H1 (cell line): ENCODE measurements at regions not wholly inside any gene's neighbourhood (a gene's known extent, or its start where the extent isn't known, plus 50 kb on each side); places are given as distances from the start of the nearest gene placed in this dataset.

Source experiments
- CTCF ChIA-PET: fragments of 300-600 bp; sonication (Branson Sonifier 250); formaldehyde crosslinking; loops from one replicate; lab custom pipeline; 2021; ENCODE audit not compliant: partially characterized antibody; lab: Charles Lee
- POLR2A ChIA-PET: fragments of 300-600 bp; sonication (Branson Sonifier 250); formaldehyde crosslinking; loops from one replicate; lab custom pipeline; 2021; ENCODE audit warnings: inconsistent platforms; ENCODE audit not compliant: partially characterized antibody; lab: Charles Lee
- DNase-seq, 2 experiments: peaks; one replicate each; pipeline versions ENCODE4 v3.0.0 to v3.0.0-alpha.2; 2010 to 2022; ENCODE audit warnings: low spot score in 2 of 2, low read depth in 1 of 2, mixed read lengths in 1 of 2
- FAIRE-seq: peaks from 2 replicates; lab custom pipeline; 2011; peaks lifted over from hg19 to GRCh38; lab: Jason Lieb, UNC
- H2AFZ ChIP-seq: 2 replicates; pipeline ENCODE4 v1.8.1; 2012; ENCODE audit warnings: low read length, inconsistent platforms
- H2AK5ac ChIP-seq: 2 replicates; pipeline ENCODE4 v1.6.1; 2013; ENCODE audit warnings: low read depth, low read length
- H2BK120ac ChIP-seq: replicated peaks from 2 replicates; pipeline ENCODE3; 2013; ENCODE audit warnings: low read depth, low read length, inconsistent platforms
- H2BK12ac ChIP-seq: 2 replicates; pipeline ENCODE4 v1.6.1; 2013; ENCODE audit warnings: low read depth, low read length
- H2BK15ac ChIP-seq: 2 replicates; pipeline ENCODE4 v1.6.1; 2013; ENCODE audit warnings: low read length
- H2BK20ac ChIP-seq: 2 replicates; pipeline ENCODE4 v1.6.1; 2013; ENCODE audit warnings: low read length
- H2BK5ac ChIP-seq: 2 replicates; pipeline ENCODE4 v1.6.1; 2013; ENCODE audit warnings: low read depth, low read length
- H3K14ac ChIP-seq: 2 replicates; pipeline ENCODE4 v1.6.1; 2013; ENCODE audit warnings: inconsistent platforms; ENCODE audit not compliant: insufficient read length
- H3K18ac ChIP-seq: 2 replicates; pipeline ENCODE4 v1.6.1; 2013; ENCODE audit warnings: low read length; ENCODE audit errors: extremely low read depth
- H3K23ac ChIP-seq: 2 replicates; pipeline ENCODE4 v1.6.1; 2013; ENCODE audit warnings: inconsistent platforms; ENCODE audit not compliant: insufficient read length
- H3K23me2 ChIP-seq: 2 replicates; pipeline ENCODE4 v1.6.1; 2013; ENCODE audit warnings: low read depth, low read length
- H3K27ac ChIP-seq: 2 replicates; pipeline ENCODE4 v1.6.1; 2011; ENCODE audit warnings: low read depth, low read length, inconsistent platforms
- H3K27me3 ChIP-seq, 4 experiments: replicated peaks in 1 of 4; 1 replicate in 1 of 4; 2 replicates in 3 of 4; pipeline versions ENCODE4 v1.6.1 to v1.8.1; 2011 to 2013; ENCODE audit warnings: low read length in 3 of 4, mild to moderate bottlenecking in 3 of 4, inconsistent platforms in 2 of 4, mixed read lengths in 2 of 4, moderate library complexity in 1 of 4; ENCODE audit not compliant: control insufficient read depth in 3 of 4, insufficient read depth in 3 of 4; ENCODE audit errors: extremely low read depth in 1 of 4
- H3K36me3 ChIP-seq, 4 experiments: 2 replicates each; pipeline versions ENCODE4 v1.6.1 to v1.8.1; 2011 to 2013; ENCODE audit warnings: mild to moderate bottlenecking in 4 of 4, low read length in 3 of 4, moderate library complexity in 2 of 4, control low read depth in 1 of 4, inconsistent platforms in 1 of 4; ENCODE audit not compliant: insufficient read depth in 4 of 4, control insufficient read depth in 2 of 4
- H3K4ac ChIP-seq: replicated peaks from 2 replicates; pipeline ENCODE3; 2013; ENCODE audit warnings: low read length, low read depth, mixed read lengths, inconsistent platforms; ENCODE audit not compliant: insufficient read length
- H3K4me1 ChIP-seq, 4 experiments: replicated peaks in 1 of 4; 1 replicate in 1 of 4; 2 replicates in 3 of 4; pipeline versions ENCODE4 v1.6.1 to v1.8.1; 2011 to 2013; ENCODE audit warnings: low read length in 3 of 4, inconsistent platforms in 2 of 4, mixed read lengths in 1 of 4; ENCODE audit not compliant: insufficient read depth in 4 of 4, control insufficient read depth in 3 of 4
- H3K4me2 ChIP-seq, 2 experiments: 2 replicates each; pipeline versions ENCODE4 v1.6.1 to v1.8.1; 2011 to 2013; ENCODE audit warnings: low read depth in 2 of 2, low read length in 2 of 2, control low read depth in 1 of 2, inconsistent platforms in 1 of 2, mild to moderate bottlenecking in 1 of 2; ENCODE audit not compliant: insufficient read depth in 1 of 2
- H3K4me3 ChIP-seq, 4 experiments: fragments of 200-600, 300-600 bp in 1 of 4; sonication (generic), shearing (Covaris generic), sonication (Bioruptor Twin) in 1 of 4; 2 replicates each; pipeline versions ENCODE4 v1.5.1 to v1.8.1; 2011 to 2016; ENCODE audit warnings: low read length in 4 of 4, low read depth in 3 of 4, control low read depth in 2 of 4, inconsistent platforms in 2 of 4, mild to moderate bottlenecking in 2 of 4, mixed read lengths in 1 of 4, moderate library complexity in 1 of 4; ENCODE audit not compliant: insufficient read depth in 2 of 4; ENCODE audit errors: extremely low read depth in 1 of 4
- H3K56ac ChIP-seq: replicated peaks from 2 replicates; pipeline ENCODE3; 2013; ENCODE audit warnings: low read depth, mild to moderate bottlenecking, mixed read lengths, low read length, inconsistent platforms; ENCODE audit not compliant: insufficient read length
- H3K79me1 ChIP-seq: 2 replicates; pipeline ENCODE4 v1.6.1; 2013; ENCODE audit warnings: low read depth, low read length, control low read depth
- H3K79me2 ChIP-seq, 2 experiments: 2 replicates each; pipeline versions ENCODE4 v1.6.1 to v1.8.1; 2012 to 2013; ENCODE audit warnings: low read length in 2 of 2, mild to moderate bottlenecking in 2 of 2, inconsistent platforms in 1 of 2; ENCODE audit not compliant: insufficient read depth in 2 of 2, control insufficient read depth in 1 of 2
- H3K9ac ChIP-seq, 4 experiments: replicated peaks in 1 of 4; 1 replicate in 1 of 4; 2 replicates in 3 of 4; pipeline versions ENCODE4 v1.6.1 to v1.8.1; 2011 to 2013; ENCODE audit warnings: low read depth in 3 of 4, low read length in 3 of 4, control low read depth in 2 of 4, mild to moderate bottlenecking in 2 of 4, moderate library complexity in 2 of 4, inconsistent platforms in 1 of 4; ENCODE audit errors: extremely low read depth in 1 of 4
- H3K9me3 ChIP-seq, 2 experiments: 2 replicates each; pipeline versions ENCODE4 v1.6.1 to v1.8.1; 2012 to 2013; ENCODE audit warnings: mild to moderate bottlenecking in 2 of 2, moderate library complexity in 2 of 2, control low read depth in 1 of 2, inconsistent platforms in 1 of 2, low read depth in 1 of 2, low read length in 1 of 2, mixed read lengths in 1 of 2; ENCODE audit not compliant: insufficient read depth in 2 of 2
- H4K20me1 ChIP-seq, 2 experiments: replicated peaks in 1 of 2; 2 replicates each; pipeline versions ENCODE3 to v1.8.1; 2011 to 2013; ENCODE audit warnings: inconsistent platforms in 2 of 2, low read length in 2 of 2, mild to moderate bottlenecking in 1 of 2; ENCODE audit not compliant: insufficient read depth in 2 of 2, control insufficient read depth in 1 of 2
- H4K5ac ChIP-seq: 2 replicates; pipeline ENCODE4 v1.6.1; 2013; ENCODE audit warnings: low read length, low read depth, mixed read lengths, inconsistent platforms; ENCODE audit not compliant: insufficient read length
- H4K8ac ChIP-seq: 2 replicates; pipeline ENCODE4 v1.8.0; 2013; ENCODE audit warnings: mild to moderate bottlenecking, moderate library complexity, low read length, inconsistent platforms; ENCODE audit not compliant: insufficient read depth; ENCODE audit errors: extremely low read depth
- H4K91ac ChIP-seq: replicated peaks from 2 replicates; pipeline ENCODE3; 2013; ENCODE audit warnings: low read length, mixed read lengths, inconsistent platforms; ENCODE audit not compliant: insufficient read length
- ATF2 ChIP-seq: IDR thresholded peaks from 2 replicates; pipeline ENCODE4 v1.6.1; 2012; ENCODE audit warnings: low read length, inconsistent platforms
- E2F6 ChIP-seq: IDR thresholded peaks from 2 replicates; pipeline ENCODE4 v1.6.1; 2012; ENCODE audit warnings: inconsistent platforms
- NANOG ChIP-seq: IDR thresholded peaks from 2 replicates; pipeline ENCODE4 v1.6.1; 2011; ENCODE audit warnings: low read length, low read depth, mild to moderate bottlenecking, inconsistent platforms; ENCODE audit not compliant: insufficient read depth, poor library complexity, severe bottlenecking
- SP2 ChIP-seq: IDR thresholded peaks from 2 replicates; pipeline ENCODE4 v1.6.1; 2012; ENCODE audit warnings: mild to moderate bottlenecking, low read length, inconsistent platforms
- TAF7 ChIP-seq: optimal IDR thresholded peaks from 2 replicates; pipeline ENCODE3; 2011; ENCODE audit warnings: low read depth, mild to moderate bottlenecking, inconsistent platforms, low read length, moderate library complexity, borderline replicate concordance
- WGBS, 2 experiments: shearing (Covaris generic) in 1 of 2; methylation state at CpG; one replicate each; pipeline versions ENCODE4 v1.1.6 to v1.1.7; 2013 to 2015; ENCODE audit warnings: low lambda C conversion rate in 2 of 2, mixed read lengths in 2 of 2, inconsistent platforms in 1 of 2, low coverage in 1 of 2, missing lambda C conversion rate in 1 of 2; ENCODE audit not compliant: insufficient replicate concordance in 2 of 2, insufficient coverage in 1 of 2, insufficient read length in 1 of 2; ENCODE audit errors: extremely low coverage in 1 of 2, missing lambda C conversion rate in 1 of 2; 5-methylcytosine and 5-hydroxymethylcytosine counted together

GRCh38 chr5:125323613-125324012, 577.2 kb upstream of the ZNF608 start:
- H3K79me1 ChIP-seq: no peaks in the 10 kb centered on the region
- no peaks in the 10 kb centered on the region for H3K23me2 ChIP-seq
- no peak overlapping the region for H3K23ac ChIP-seq
- H3K9ac ChIP-seq: no peak overlapping the region
- H3K4me2 ChIP-seq: no peak overlapping the region
- no peak overlapping the region for H2BK20ac ChIP-seq
- no peak overlapping the region for H2BK5ac ChIP-seq
- no peak overlapping the region for H4K8ac ChIP-seq
- peaks cover 0 to 2% (median under 1%) of the 10 kb centered on the region in 4 experiments; a peak in 4 of 7 replicates for H3K4me1 ChIP-seq
- no peak overlapping the region for H4K91ac ChIP-seq
- H2BK120ac ChIP-seq: no peak overlapping the region
- no peaks in the 10 kb centered on the region for H3K27me3 ChIP-seq
- POLR2A ChIA-PET: no interaction called here
- H3K18ac ChIP-seq: no peak overlapping the region
- H4K20me1 ChIP-seq: no peaks in the 10 kb centered on the region
- CTCF ChIA-PET: no interaction called here
- H2AFZ ChIP-seq: no peak overlapping the region
- DNase-seq (no peak), FAIRE-seq (no peak)
- H3K36me3 ChIP-seq: no peaks in the 10 kb centered on the region
- no peak overlapping the region for H2BK12ac ChIP-seq
- H3K79me2 ChIP-seq: no peaks in the 10 kb centered on the region
- H2BK15ac ChIP-seq: no peak overlapping the region
- 83% methylated on average over 2 of the region's 2 CpGs; no CpG with 5 or more reads in 1 of the 2 experiments for WGBS, 2 experiments
- no peak overlapping the region for H3K14ac ChIP-seq
- H3K4ac ChIP-seq: no peak overlapping the region
- no peak overlapping the region for H2AK5ac ChIP-seq
- H4K5ac ChIP-seq: no peak overlapping the region
- no peak overlapping the region for H3K27ac ChIP-seq
- H3K4me3 ChIP-seq: no peak overlapping the region
- no peak overlapping the region for H3K56ac ChIP-seq
- no peaks in the 10 kb centered on the region for H3K9me3 ChIP-seq
- TF ChIP-seq E2F6: no peak
- TF ChIP-seq NANOG: no peak
- no peak for TF ChIP-seq ATF2
- no peak for TF ChIP-seq TAF7
- TF ChIP-seq SP2: no peak
